ENCODE measurements at regions not wholly inside any gene's neighbourhood (a gene's known extent, or its start where the extent isn't known, plus 50 kb on each side); places are given as distances from the start of the nearest gene placed in this dataset.

- FAIRE-seq = no peak
Measured at GRCh38 chr3:177515786-177516157, 318.5 kb upstream of the TBL1XR1 start.

- no peak for FAIRE-seq
Measured at GRCh38 chr3:177516158-177517011, 319.1 kb upstream of the TBL1XR1 start.

- FAIRE-seq = no peak
Measured at GRCh38 chr3:177517906-177518305, 320.6 kb upstream of the TBL1XR1 start.

DNA sequence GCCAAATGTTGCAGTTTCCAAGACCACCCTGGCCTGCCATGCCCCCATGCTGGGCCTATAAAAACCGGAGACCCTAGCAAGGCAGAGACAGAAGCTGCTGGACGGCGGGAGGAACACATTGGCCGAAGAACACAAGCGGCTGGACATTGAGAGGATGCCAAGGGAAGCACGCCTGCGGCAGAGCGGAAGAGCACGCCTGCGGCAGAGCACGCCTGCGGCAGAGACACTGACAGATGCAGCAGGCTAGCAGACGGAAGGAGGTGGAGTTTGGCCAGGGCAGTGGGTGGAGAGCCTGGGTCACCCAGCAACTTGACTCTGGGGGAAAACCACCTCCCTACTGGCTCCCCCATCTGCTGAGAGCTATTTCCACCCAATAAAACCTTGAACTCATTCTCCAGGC, 322.3 kb upstream of the TBL1XR1 start:
- no peak for FAIRE-seq

- no peak for FAIRE-seq
Measured at GRCh38 chr3:177521305-177521704, 324.0 kb upstream of the TBL1XR1 start.

DNA sequence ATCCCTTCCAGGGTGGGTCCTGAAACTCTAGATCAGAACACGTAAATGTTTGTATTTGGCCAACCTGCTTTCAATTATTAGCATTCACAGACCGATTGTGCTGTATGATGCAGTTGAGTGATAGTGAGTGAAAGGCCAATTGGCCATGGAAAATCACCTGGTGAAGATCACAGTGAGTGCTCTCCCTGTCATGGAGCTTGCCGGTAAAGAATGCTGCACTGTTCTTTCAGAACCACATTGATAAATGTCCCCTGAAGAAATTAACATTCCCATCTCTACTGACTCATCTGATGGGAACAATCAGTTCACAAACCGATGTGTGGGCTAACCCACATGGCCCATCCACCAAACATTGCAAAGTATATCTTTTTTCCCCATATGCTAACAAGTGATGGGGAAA, 324.8 kb upstream of the TBL1XR1 start:
- FAIRE-seq = no peak

DNA sequence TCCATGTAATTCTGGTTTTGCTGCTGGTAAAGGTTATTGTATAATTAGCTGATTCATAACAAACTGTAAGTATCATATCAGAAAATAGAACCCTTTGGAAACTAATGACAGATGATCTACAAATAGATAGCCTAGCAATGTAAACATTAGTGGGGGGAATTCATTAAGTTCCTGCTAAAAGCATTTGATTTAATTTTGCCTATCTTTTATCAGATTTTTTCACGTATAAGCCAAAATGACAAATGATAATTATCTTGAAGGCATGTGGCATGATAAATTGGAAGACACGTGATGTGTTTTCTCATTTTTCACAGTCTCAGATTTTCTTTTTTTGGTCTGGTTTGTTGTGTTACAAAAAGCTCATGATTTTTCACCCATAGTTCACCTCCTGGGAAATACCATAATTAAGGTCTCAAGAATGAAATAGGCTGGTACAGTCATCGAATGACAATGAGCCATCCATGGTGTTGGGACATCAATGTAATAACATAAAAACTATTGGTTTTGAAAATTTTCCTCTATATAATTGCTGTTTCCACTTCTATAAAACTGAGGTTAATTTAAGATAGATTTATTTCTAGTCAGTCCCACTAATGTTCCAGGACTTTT, 325.9 kb upstream of the TBL1XR1 start:
- FAIRE-seq = no peak

DNA sequence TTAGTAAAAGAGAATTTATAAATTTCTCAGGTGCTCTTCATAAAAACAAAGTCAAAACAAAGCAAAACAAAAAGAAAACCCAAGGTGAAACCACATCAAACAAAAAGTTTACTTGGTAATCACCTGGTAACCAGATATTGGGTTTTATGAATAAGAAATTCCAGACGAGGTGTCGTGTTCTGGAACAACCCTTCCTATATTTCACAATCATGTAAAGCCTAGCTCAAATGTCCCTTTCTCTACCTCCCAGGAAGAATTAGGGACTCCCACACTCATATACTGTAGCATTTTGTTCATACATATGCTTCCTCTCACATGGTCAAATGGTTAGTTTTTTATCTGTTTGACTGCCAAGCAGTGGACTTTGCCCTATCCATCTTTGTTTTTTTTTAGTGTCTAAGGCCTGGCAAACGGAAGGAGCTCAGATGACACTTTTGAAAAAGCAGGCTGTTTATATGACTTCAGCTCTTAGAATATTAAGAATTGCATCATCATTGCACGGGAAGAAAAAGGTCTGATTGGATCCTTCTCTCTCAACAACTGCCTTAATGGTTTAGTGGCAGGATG, 326.7 kb upstream of the TBL1XR1 start:
- no peak for FAIRE-seq

GRCh38 chr3:177524742-177525141, 327.5 kb upstream of the TBL1XR1 start:
- FAIRE-seq = no peak

GRCh38 chr3:177525414-177525813, 328.1 kb upstream of the TBL1XR1 start:
- no peak for FAIRE-seq

DNA sequence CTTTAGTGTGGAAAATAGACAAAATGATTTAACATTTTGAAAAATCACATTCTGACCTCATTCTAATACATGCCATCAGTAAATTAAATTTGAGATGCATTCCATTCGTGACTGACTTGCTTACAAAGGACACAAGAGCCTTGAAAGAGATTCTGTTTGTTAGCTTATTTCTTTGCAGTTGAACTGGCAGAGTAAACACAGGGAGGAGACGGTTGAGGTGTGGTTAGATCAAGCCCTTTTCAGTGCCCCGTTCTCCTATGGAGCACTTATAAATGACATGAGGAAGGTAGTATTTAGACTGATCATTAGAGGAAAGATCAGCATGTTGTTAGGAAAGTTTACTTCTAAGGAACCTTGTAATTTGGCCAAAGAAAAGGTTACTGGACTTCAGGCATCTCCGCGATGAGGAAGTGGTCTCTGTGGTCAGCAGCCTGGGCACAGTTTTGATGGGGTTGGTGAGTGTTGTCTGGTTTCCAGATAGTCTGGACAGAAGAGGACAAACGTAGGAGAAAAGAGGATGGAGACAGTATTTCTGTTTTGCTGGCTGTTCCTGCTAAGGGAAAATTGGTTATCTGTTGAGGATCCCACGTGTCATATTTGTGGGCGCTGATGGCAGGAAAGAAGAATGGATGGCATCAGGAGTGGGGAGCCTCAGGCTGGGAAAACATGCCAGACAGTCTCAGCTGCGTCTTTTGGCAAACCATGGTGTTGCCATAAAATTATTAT, 328.9 kb upstream of the TBL1XR1 start:
- FAIRE-seq = no peak

DNA sequence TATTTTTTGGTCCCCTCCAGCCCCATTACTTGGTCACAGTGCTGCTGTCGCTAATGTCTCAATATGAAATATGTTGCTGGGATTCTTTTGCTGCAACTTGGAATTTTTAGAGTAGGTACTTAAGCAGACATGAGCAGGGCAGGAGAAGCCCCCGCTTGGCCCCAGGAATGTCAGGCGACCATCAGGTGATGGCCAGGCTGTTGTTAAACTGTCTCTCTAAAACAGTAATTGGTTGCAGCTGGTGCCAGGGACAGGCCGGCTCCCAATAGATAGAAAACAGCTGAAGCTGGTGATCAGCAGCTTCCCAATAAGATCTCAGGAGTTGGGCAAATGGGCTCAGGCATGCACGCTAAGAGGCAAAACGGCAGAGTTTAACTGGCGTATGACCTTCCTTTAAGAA, 329.9 kb upstream of the TBL1XR1 start:
- FAIRE-seq = no peak

- no peak for FAIRE-seq
Measured at GRCh38 chr3:177528306-177529070, 331.2 kb upstream of the TBL1XR1 start.

GRCh38 chr3:177529071-177529550, 331.8 kb upstream of the TBL1XR1 start:
- no peak for FAIRE-seq

- FAIRE-seq = no peak
Measured at GRCh38 chr3:177529716-177530335, 332.5 kb upstream of the TBL1XR1 start.

DNA sequence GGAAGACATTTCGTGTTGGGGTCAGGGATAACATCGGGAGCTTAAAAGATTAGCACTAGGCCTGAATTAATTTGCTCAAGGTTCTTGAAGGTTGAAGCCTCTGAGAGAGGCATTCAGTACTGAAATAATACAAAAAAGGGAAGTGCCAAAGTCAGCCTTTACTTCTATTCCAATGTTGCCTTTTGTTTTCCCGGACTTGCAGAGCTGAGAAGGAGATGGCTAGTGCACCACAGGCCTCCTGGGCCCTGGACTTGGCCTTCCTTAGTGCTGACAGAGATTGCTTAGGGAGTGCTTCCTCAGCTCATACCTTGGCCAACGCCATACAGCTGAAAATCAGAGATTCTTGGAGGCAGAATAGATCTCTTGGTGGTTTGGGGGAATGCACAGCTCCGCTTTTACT, 333.6 kb upstream of the TBL1XR1 start:
- FAIRE-seq = no peak

DNA sequence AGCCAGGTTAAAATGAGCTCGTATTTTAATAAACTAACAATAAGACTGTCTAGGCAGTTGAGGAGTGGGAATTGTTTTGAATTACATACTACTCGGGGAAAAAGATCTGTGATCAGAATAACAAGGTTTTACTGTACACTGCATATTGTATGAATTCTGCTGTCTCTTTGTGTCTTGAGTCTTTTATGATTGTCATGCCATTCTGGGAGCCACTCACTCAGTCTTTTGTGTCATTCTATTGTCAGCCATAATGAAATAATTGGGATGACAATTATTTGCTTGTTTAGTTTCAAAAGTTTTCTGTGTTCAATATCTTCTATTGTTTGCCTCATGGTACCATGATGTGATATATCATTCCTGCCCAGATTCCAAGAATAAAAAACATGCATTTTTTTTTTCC, 339.6 kb upstream of the TBL1XR1 start:
- no peak for FAIRE-seq

DNA sequence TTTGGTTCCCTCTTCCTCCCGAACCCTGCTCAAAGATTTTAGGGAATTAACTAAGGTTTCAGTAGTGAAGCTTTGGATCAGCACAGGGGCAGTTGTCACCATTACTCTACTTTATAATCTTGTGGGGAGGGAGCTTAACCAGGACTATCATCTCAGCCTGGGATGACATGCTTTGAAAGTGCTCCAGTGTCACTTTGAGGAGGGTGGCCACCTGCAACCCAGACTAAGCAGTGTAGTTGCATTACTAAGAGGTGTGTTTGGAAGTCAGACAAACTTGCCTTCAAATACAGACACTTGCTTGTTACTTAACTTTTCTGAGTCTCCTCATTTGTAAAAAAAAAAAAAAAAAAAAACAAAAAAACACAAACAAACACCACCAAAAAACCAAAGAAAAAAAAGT, 340.3 kb upstream of the TBL1XR1 start:
- FAIRE-seq = no peak

- no peak for FAIRE-seq
Measured at GRCh38 chr3:177538048-177538749, 340.9 kb upstream of the TBL1XR1 start.

GRCh38 chr3:177538750-177539730, 341.8 kb upstream of the TBL1XR1 start:
- FAIRE-seq = no peak

All from endometrium (tissue), 2 donors.